GM19438 (cell line): ENCODE measurements at regions not wholly inside any gene's neighbourhood (a gene's known extent, or its start where the extent isn't known, plus 50 kb on each side); places are given as distances from the start of the nearest gene placed in this dataset.

Experiments used
- ATAC-seq: cut with Tn5 transposase; IDR thresholded peaks from one replicate; pipeline ENCODE4 v1.9.1; 2021; ENCODE audit warnings: low read depth; ENCODE audit not compliant: unreplicated experiment

- no peak for ATAC-seq
Observed at GRCh38 chr17:69978056-69978646, 96.9 kb upstream of the KCNJ16 start.

GRCh38 chr17:69981441-69981840 lies 93.6 kb upstream of the KCNJ16 start:
- no peak for ATAC-seq

GRCh38 chr17:69995476-69995875 lies 79.5 kb upstream of the KCNJ16 start:
- ATAC-seq: no peak

- ATAC-seq: no peak
Observed at GRCh38 chr17:69997332-69997731, 77.7 kb upstream of the KCNJ16 start.

- no peak for ATAC-seq
Observed at GRCh38 chr17:69999253-69999652, 75.8 kb upstream of the KCNJ16 start.

GRCh38 chr17:70006159-70006558 lies 68.9 kb upstream of the KCNJ16 start:
- ATAC-seq: no peak

- ATAC-seq: no peak
Observed at GRCh38 chr17:70011750-70012149, 63.3 kb upstream of the KCNJ16 start.

- ATAC-seq: no peak
Observed at GRCh38 chr17:70013911-70014310, 61.1 kb upstream of the KCNJ16 start.

GRCh38 chr17:70017112-70017511 lies 57.9 kb upstream of the KCNJ16 start:
- ATAC-seq: no peak

- no peak for ATAC-seq
Observed at GRCh38 chr17:70017941-70018340, 57.1 kb upstream of the KCNJ16 start.

- no peak for ATAC-seq
Observed at GRCh38 chr17:70021726-70022125, 53.3 kb upstream of the KCNJ16 start.

GRCh38 chr17:70022175-70022574 lies 52.9 kb upstream of the KCNJ16 start:
- no peak for ATAC-seq

GRCh38 chr17:70024253-70024652 lies 50.8 kb upstream of the KCNJ16 start:
- no peak for ATAC-seq
